ENCODE measurements at regions not wholly inside any gene's neighbourhood (a gene's known extent, or its start where the extent isn't known, plus 50 kb on each side); places are given as distances from the start of the nearest gene placed in this dataset.

DNA sequence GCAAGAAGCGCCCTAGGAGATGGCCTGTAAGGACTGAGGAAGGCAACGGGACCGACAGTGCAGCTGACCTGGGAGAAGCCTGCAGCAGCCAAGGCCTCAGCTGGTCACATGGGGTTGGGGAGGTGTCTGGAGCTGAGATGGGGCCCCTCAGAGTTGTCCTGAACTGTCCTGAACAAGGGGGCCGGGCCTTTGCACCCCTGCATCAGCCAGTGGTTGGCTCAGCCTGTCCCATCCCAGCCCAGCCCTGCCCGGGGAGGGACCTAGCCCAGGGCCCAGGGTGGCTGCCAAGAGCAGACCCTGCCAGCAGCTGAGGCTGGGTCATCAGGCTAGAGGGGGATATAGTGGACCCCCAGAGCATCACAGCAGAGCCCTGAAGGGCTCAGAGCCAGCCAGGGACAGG, 122.8 kb upstream of the PPP1R26 start:
- ChIA-PET CTCF (no interaction called here), POLR2A (no interaction called here)
- Histone ChIP-seq H3K36me3 (ENCODE audit: control insufficient read depth, insufficient read depth, low read length) (no peaks in the 10 kb centered on the region), H3K27me3 (ENCODE audit: control insufficient read depth, insufficient read depth, low read length) (no peaks in the 10 kb centered on the region), H3K4me1 (ENCODE audit: control insufficient read depth, insufficient read depth, low read length) (no peaks in the 10 kb centered on the region), H3K9me3 (ENCODE audit: control insufficient read depth, insufficient read depth, low read depth, low read length) (no peaks in the 10 kb centered on the region), H3K27ac (ENCODE audit: low read length) (no peak overlapping the region), H3K4me3 (ENCODE audit: low read depth in 2 of 2, low read length in 2 of 2) (no peak overlapping the region)
- TF ChIP-seq SIN3A (IDR thresholded peaks at IDR 0.05; ENCODE audit: borderline replicate concordance, insufficient read depth, low read depth, low read length): no peak
- TF ChIP-seq, protein P1, sequence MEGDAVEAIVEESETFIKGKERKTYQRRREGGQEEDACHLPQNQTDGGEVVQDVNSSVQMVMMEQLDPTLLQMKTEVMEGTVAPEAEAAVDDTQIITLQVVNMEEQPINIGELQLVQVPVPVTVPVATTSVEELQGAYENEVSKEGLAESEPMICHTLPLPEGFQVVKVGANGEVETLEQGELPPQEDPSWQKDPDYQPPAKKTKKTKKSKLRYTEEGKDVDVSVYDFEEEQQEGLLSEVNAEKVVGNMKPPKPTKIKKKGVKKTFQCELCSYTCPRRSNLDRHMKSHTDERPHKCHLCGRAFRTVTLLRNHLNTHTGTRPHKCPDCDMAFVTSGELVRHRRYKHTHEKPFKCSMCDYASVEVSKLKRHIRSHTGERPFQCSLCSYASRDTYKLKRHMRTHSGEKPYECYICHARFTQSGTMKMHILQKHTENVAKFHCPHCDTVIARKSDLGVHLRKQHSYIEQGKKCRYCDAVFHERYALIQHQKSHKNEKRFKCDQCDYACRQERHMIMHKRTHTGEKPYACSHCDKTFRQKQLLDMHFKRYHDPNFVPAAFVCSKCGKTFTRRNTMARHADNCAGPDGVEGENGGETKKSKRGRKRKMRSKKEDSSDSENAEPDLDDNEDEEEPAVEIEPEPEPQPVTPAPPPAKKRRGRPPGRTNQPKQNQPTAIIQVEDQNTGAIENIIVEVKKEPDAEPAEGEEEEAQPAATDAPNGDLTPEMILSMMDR (IDR thresholded peaks at IDR 0.05): no peak
- no peak for TF ChIP-seq TCF7L2 (IDR thresholded peaks at IDR 0.05; ENCODE audit: low read depth, low read length)
- no peak for TF ChIP-seq POLR2AphosphoS5 (IDR thresholded peaks at IDR 0.05; ENCODE audit: low read depth, low read length)
- TF ChIP-seq REST (IDR thresholded peaks at IDR 0.05; ENCODE audit: insufficient read depth in 1 of 2, low read depth in 2 of 2, low read length in 1 of 2): no peak
- DNase-seq (ENCODE audit: low read depth, low spot score) (no peak), ATAC-seq (no peak)
- BruUV-seq (replicated peaks): no TSS peak
- intact Hi-C loops (cut with micrococcal nuclease; ENCODE audit: unreplicated experiment): no loop called here
- in situ Hi-C loops (cut with HindIII; ENCODE audit: low pct_unique_long_range_greater_than_20kb, low sequenced_read_pairs): no loop called here

- DNase-seq (ENCODE audit: low read depth, low spot score) (no peak), ATAC-seq (no peak)
- no peaks in the 10 kb centered on the region for H3K27me3 ChIP-seq (ENCODE audit: control insufficient read depth, insufficient read depth, low read length)
- no peak overlapping the region for H3K4me3 ChIP-seq (ENCODE audit: low read depth in 2 of 2, low read length in 2 of 2)
- intact Hi-C loops (cut with micrococcal nuclease; ENCODE audit: unreplicated experiment) (no loop called here), in situ Hi-C loops (cut with HindIII; ENCODE audit: low pct_unique_long_range_greater_than_20kb, low sequenced_read_pairs) (no loop called here)
- no TSS peak for BruUV-seq (replicated peaks)
- H3K9me3 ChIP-seq (ENCODE audit: control insufficient read depth, insufficient read depth, low read depth, low read length): no peaks in the 10 kb centered on the region
- POLR2A ChIA-PET: no interaction called here
- no peaks in the 10 kb centered on the region for H3K36me3 ChIP-seq (ENCODE audit: control insufficient read depth, insufficient read depth, low read length)
- no peak overlapping the region for H3K27ac ChIP-seq (ENCODE audit: low read length)
- H3K4me1 ChIP-seq (ENCODE audit: control insufficient read depth, insufficient read depth, low read length): no peaks in the 10 kb centered on the region
- CTCF ChIA-PET: interaction anchor here (0.7 kb wide), 1 partner anchor 55 kb away, joined by 12 read pairs; no protein-coding TSS in a partner anchor
- no peak for TF ChIP-seq REST (IDR thresholded peaks at IDR 0.05; ENCODE audit: insufficient read depth in 1 of 2, low read depth in 2 of 2, low read length in 1 of 2)
- no peak for TF ChIP-seq TCF7L2 (IDR thresholded peaks at IDR 0.05; ENCODE audit: low read depth, low read length)
- TF ChIP-seq, protein P1 (IDR thresholded peaks at IDR 0.05): no peak
Observed at GRCh38 chr9:135357863-135358551, 121.6 kb upstream of the PPP1R26 start.
